ENCODE measurements at regions not wholly inside any gene's neighbourhood (a gene's known extent, or its start where the extent isn't known, plus 50 kb on each side); places are given as distances from the start of the nearest gene placed in this dataset.
A peak's percentile ranks its signal among the peaks of the same experiment; 100 is the strongest.

DNA sequence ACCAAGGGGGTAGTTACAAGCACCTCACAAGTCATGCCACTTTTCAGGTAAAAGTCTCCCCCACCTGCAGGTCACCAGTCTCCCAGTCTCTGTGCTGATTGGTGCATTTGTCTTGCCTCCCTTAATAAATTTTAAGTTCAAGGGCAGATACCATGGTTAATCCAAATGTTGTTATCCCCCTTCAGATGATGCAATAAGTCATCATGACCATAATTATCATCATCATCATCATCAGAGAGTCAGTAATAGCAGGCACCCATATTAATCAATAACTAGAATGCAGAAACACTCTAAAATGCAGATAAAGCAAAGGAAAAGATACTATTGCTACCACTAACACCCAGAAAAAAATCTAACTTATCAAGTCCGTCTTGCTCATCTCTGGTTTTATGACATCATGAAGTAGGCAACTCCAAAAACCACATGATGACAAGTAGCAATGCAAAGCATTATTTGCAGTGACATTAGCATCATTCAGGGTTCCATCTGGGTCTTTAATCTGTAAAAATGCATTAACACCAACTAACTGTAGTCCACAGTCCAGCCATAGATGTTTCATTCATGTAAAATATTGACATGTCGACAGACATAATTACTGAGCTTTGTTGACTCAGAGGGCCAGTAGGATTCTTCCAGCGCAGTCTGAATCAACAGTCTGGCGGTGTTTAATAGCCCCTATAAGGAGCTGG is 492.0 kb upstream of the RUNX1 start:
- Histone ChIP-seq H3K9me3 (ENCODE audit: control insufficient read depth in 1 of 2, low read length in 2 of 2) (no peaks in the 10 kb centered on the region), H3K36me3 (ENCODE audit: control insufficient read depth in 1 of 2, insufficient read depth in 2 of 2, low read length in 2 of 2) (no peaks in the 10 kb centered on the region), H3K4me1 (ENCODE audit: control insufficient read depth in 1 of 2, insufficient read depth in 2 of 2, low read length in 2 of 2) (peaks cover 0 to 5% of the 10 kb centered on the region in 2 donors), H3K9ac (ENCODE audit: low read depth in 1 of 2, low read length in 2 of 2) (no peak overlapping the region), H3K27me3 (ENCODE audit: control insufficient read depth in 1 of 2, insufficient read depth in 2 of 2, low read length in 2 of 2) (no peaks in the 10 kb centered on the region), H3K27ac (ENCODE audit: low read depth, low read length) (no peak overlapping the region), H3K4me3 (ENCODE audit: low read depth in 1 of 2, low read length in 2 of 2) (no peak overlapping the region)

DNA sequence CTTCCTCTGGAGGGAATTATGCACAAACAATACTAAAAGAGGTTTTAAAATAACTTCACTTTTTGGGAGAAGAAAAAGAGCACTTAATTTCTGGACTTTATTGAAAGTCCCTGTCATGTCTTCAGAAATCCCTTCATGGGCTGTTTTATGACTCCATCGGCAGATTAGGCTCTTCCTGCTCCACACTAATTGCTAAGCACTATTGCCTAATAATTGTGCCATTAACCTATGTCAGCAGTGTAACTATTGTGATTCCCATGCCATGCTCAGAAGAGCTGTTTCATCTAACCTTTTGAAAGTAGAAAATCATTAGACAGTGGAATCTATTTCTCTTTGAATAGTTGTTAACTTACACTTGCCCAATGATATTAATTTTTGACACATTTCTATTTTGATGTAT is 489.3 kb upstream of the RUNX1 start:
- no peak overlapping the region for H3K27ac ChIP-seq (ENCODE audit: low read depth, low read length)
- no peak overlapping the region for H3K4me3 ChIP-seq (ENCODE audit: low read depth in 1 of 2, low read length in 2 of 2)
- H3K27me3 ChIP-seq (ENCODE audit: control insufficient read depth in 1 of 2, insufficient read depth in 2 of 2, low read length in 2 of 2): no peaks in the 10 kb centered on the region
- no peaks in the 10 kb centered on the region for H3K36me3 ChIP-seq (ENCODE audit: control insufficient read depth in 1 of 2, insufficient read depth in 2 of 2, low read length in 2 of 2)
- no peak overlapping the region for H3K9ac ChIP-seq (ENCODE audit: low read depth in 1 of 2, low read length in 2 of 2)
- no peaks in the 10 kb centered on the region for H3K9me3 ChIP-seq (ENCODE audit: control insufficient read depth in 1 of 2, low read length in 2 of 2)
- peaks cover 0 to 5% of the 10 kb centered on the region in 2 donors for H3K4me1 ChIP-seq (ENCODE audit: control insufficient read depth in 1 of 2, insufficient read depth in 2 of 2, low read length in 2 of 2)

DNA sequence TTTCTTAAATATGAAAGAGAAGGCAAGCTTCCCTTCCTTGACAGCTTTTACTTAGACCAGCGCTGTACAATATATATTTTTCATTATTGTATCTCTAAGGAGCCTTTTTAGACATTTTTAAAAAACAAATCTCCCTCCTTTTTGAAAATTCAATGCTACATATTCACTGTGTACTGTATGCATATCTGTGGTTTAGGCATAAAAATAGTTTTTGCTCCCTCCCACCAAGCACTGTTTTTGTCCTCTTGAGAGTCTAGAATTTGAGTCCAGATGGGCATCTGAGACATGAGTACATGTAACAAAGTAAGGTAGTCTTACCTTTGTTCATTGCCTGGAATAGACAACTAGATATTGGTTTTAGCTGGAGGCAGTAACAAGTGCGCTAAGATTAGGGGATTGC is 488.5 kb upstream of the RUNX1 start:
- H3K27ac ChIP-seq (ENCODE audit: low read depth, low read length): no peak overlapping the region
- H3K4me3 ChIP-seq (ENCODE audit: low read depth in 1 of 2, low read length in 2 of 2): no peak overlapping the region
- peaks cover 0 to under 1% of the 10 kb centered on the region in 2 donors for H3K4me1 ChIP-seq (ENCODE audit: control insufficient read depth in 1 of 2, insufficient read depth in 2 of 2, low read length in 2 of 2)
- H3K9ac ChIP-seq (ENCODE audit: low read depth in 1 of 2, low read length in 2 of 2): no peak overlapping the region
- no peaks in the 10 kb centered on the region for H3K36me3 ChIP-seq (ENCODE audit: control insufficient read depth in 1 of 2, insufficient read depth in 2 of 2, low read length in 2 of 2)
- H3K27me3 ChIP-seq (ENCODE audit: control insufficient read depth in 1 of 2, insufficient read depth in 2 of 2, low read length in 2 of 2): no peaks in the 10 kb centered on the region
- H3K9me3 ChIP-seq (ENCODE audit: control insufficient read depth in 1 of 2, low read length in 2 of 2): no peaks in the 10 kb centered on the region

DNA sequence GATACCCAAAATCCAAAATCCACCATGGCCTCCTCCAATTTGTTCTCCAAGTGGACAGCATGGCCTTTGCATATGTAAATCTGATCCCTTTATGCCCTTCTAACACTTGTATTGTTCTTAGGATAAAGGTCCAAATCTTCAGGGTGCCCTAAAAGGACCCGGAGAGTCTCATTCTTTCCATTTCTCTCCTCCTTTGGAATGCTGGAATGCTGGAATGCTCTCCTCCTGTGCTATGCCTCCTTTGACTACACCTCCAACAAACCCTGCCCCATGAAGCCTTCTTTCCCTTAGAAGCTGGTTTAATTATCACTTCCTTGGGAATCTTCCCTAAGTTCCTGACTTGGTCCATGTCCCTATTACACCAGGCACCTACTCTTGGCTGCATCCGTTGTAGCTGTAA is 484.8 kb upstream of the RUNX1 start:
- Histone ChIP-seq H3K36me3 (ENCODE audit: control insufficient read depth in 1 of 2, insufficient read depth in 2 of 2, low read length in 2 of 2) (no peaks in the 10 kb centered on the region), H3K9me3 (ENCODE audit: control insufficient read depth in 1 of 2, low read length in 2 of 2) (no peaks in the 10 kb centered on the region), H3K27me3 (ENCODE audit: control insufficient read depth in 1 of 2, insufficient read depth in 2 of 2, low read length in 2 of 2) (no peaks in the 10 kb centered on the region), H3K27ac (ENCODE audit: low read depth, low read length) (no peak overlapping the region), H3K4me1 (ENCODE audit: control insufficient read depth in 1 of 2, insufficient read depth in 2 of 2, low read length in 2 of 2) (peaks cover 13 to 14% of the 10 kb centered on the region in 2 donors), H3K9ac (ENCODE audit: low read depth in 1 of 2, low read length in 2 of 2) (no peak overlapping the region), H3K4me3 (ENCODE audit: low read depth in 1 of 2, low read length in 2 of 2) (no peak overlapping the region)

DNA sequence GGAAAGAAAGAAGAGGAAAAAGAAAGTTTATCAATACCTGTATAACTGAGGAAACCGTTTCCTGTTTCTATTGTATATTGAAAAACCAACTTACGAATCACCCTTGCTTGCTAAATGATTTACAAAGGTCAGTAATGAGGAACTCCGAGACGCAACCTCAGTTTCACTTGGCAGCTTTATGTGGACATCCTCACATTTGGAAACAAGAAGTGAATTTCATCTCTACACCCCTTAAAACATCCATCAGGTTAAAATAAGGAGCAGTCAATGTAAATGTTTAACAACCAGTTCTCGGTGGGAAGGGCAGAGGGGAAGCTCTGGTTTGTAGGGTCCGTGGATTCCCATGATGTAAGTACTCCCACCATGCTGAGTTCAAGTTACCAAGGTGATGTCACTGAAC is 481.7 kb upstream of the RUNX1 start:
- no peaks in the 10 kb centered on the region for H3K27me3 ChIP-seq (ENCODE audit: control insufficient read depth in 1 of 2, insufficient read depth in 2 of 2, low read length in 2 of 2)
- no peaks in the 10 kb centered on the region for H3K36me3 ChIP-seq (ENCODE audit: control insufficient read depth in 1 of 2, insufficient read depth in 2 of 2, low read length in 2 of 2)
- H3K27ac ChIP-seq (ENCODE audit: low read depth, low read length): no peak overlapping the region
- no peak overlapping the region for H3K9ac ChIP-seq (ENCODE audit: low read depth in 1 of 2, low read length in 2 of 2)
- H3K4me3 ChIP-seq (ENCODE audit: low read depth in 1 of 2, low read length in 2 of 2): no peak overlapping the region
- peaks cover 16 to 21% of the 10 kb centered on the region in 2 donors for H3K4me1 ChIP-seq (ENCODE audit: control insufficient read depth in 1 of 2, insufficient read depth in 2 of 2, low read length in 2 of 2)
- no peaks in the 10 kb centered on the region for H3K9me3 ChIP-seq (ENCODE audit: control insufficient read depth in 1 of 2, low read length in 2 of 2)

DNA sequence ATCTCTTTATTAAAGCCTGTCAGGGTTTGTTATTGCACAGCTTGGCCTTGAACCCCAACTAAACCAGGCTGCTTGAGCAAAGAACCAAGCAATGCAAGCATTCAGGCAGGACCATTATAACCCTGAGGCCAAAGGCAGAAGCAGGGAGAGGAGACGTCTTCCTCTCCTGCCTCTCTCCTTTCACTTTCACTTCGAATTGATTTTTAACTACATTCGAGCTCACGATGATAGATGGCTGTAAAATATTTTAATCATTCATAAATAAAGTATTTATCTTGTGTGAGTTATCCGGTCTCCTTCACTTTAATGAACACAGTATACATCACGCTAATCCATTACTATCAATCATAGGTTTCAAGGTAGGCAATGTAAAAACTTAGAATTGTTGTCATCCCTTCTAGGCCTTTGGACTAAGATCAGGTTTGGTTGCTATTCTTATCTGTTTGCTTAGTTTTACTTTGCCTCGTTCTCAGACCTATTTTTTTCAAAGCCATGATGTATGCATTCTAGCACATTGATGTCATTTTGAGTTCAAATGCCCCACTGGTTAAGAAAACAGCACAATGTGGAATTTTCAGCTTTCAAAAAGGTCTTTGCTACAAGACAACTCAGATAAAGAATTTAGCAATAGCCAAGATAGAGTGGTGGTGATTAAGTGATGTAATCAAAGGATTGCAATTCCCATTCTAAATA is 480.2 kb upstream of the RUNX1 start:
- no peaks in the 10 kb centered on the region for H3K27me3 ChIP-seq (ENCODE audit: control insufficient read depth in 1 of 2, insufficient read depth in 2 of 2, low read length in 2 of 2)
- H3K4me3 ChIP-seq (ENCODE audit: low read depth in 1 of 2, low read length in 2 of 2): peak overlapping the region; percentile 66 to 69
- no peaks in the 10 kb centered on the region for H3K36me3 ChIP-seq (ENCODE audit: control insufficient read depth in 1 of 2, insufficient read depth in 2 of 2, low read length in 2 of 2)
- no peaks in the 10 kb centered on the region for H3K9me3 ChIP-seq (ENCODE audit: control insufficient read depth in 1 of 2, low read length in 2 of 2)
- H3K4me1 ChIP-seq (ENCODE audit: control insufficient read depth in 1 of 2, insufficient read depth in 2 of 2, low read length in 2 of 2): peaks cover 16 to 21% of the 10 kb centered on the region in 2 donors
- H3K27ac ChIP-seq (ENCODE audit: low read depth, low read length): peak overlapping the region; percentile 26
- H3K9ac ChIP-seq (ENCODE audit: low read depth in 1 of 2, low read length in 2 of 2): peak overlapping the region; percentile 52 to 61

DNA sequence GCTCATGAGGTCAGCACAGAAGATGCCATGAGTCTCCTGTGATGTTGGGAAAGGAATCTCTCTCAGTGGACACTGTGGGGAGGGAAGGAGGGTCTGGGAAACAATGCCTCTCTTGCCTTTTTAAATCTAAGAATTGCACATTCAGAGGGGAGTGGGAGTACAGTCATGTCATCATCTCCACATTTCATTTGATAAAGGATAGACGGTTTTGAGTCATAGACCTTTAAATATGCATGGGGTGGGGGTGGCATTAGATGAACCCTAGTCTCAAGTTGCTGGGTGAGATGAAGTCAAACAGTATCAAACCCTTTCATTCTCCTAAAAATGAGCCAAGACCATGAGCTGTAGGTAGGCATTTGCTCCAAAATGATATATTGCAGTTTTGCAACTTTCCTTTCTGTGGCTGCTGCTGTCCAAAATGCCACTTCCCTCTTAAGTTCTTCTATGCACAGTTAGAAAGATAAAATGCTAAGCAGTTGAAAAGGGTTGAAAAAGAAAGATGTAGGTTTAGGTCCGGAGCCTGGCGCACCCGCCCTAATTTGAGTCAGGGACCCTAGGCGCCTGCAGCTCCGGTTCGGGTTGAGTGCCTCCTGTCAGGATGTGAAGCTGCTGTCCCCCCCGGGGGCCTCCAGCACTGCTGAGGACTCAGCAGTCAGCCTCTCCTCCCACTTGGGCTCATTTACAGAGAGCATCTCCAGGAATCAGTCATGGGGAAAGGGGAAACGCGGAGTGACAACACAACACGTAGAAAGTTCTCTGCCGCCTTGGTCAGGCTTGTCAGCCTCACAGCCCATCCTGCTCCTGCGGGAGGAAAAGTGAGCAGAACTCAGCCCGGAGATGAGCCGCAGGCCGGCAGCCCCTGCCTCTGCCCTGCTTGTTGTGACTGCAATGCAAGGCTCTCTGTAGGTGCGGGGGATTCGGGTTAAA is 479.3 kb upstream of the RUNX1 start:
- Histone ChIP-seq H3K27ac (ENCODE audit: low read depth, low read length) (peak overlapping the region; percentile 17), H3K9ac (ENCODE audit: low read depth in 1 of 2, low read length in 2 of 2) (peak overlapping the region; percentile 52 to 61)

DNA sequence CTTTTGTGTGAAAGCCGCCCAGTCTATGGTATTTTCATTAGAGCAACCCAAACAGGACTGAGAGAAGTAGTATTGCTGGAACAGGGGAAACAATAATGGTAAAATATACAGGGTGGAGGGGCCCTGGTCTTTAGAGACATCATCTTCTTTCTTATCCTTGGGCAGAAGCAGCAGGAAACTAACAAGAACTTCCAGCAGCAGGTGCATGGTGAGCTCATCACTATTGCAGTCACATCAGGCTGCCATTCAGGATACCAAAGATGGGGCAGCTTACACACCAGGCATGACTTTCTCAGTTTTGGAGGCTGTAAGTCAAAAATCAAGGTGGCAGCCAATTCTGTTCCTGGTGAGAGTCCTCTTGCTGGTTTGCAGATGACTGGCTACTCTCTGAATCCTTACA is 478.3 kb upstream of the RUNX1 start:
- Histone ChIP-seq H3K27ac (ENCODE audit: low read depth, low read length) (no peak overlapping the region), H3K4me1 (ENCODE audit: control insufficient read depth in 1 of 2, insufficient read depth in 2 of 2, low read length in 2 of 2) (peaks cover 16 to 21% of the 10 kb centered on the region in 2 donors)

More for the DNA sequence above, 479.3 kb upstream of the RUNX1 start:
- peaks cover 16 to 21% of the 10 kb centered on the region in 2 donors for H3K4me1 ChIP-seq (ENCODE audit: control insufficient read depth in 1 of 2, insufficient read depth in 2 of 2, low read length in 2 of 2)
- H3K4me3 ChIP-seq (ENCODE audit: low read depth in 1 of 2, low read length in 2 of 2): peak overlapping the region; percentile 66 to 69
- no peaks in the 10 kb centered on the region for H3K9me3 ChIP-seq (ENCODE audit: control insufficient read depth in 1 of 2, low read length in 2 of 2)
- H3K27me3 ChIP-seq (ENCODE audit: control insufficient read depth in 1 of 2, insufficient read depth in 2 of 2, low read length in 2 of 2): no peaks in the 10 kb centered on the region
- no peaks in the 10 kb centered on the region for H3K36me3 ChIP-seq (ENCODE audit: control insufficient read depth in 1 of 2, insufficient read depth in 2 of 2, low read length in 2 of 2)

DNA sequence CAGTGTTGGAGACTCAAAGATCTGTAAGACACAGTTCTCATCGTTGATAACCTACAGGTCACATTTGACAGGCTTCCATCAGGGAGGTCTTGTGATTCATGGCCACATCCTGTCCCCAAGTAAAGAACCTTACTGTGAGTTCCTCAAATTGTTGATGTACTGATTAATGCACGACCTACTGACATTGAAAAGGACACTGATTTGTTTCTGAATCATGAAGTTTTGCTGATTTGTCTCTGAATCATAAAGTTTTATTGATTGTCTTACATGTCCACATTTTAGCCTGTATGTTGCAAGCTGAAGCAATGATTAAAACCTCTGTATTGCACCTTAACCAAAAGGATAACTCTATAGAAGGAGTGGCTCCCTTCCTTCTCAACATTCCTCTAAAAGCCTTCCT is 476.3 kb upstream of the RUNX1 start:
- peaks cover 16 to 20% of the 10 kb centered on the region in 2 donors for H3K4me1 ChIP-seq (ENCODE audit: control insufficient read depth in 1 of 2, insufficient read depth in 2 of 2, low read length in 2 of 2)
- no peaks in the 10 kb centered on the region for H3K27me3 ChIP-seq (ENCODE audit: control insufficient read depth in 1 of 2, insufficient read depth in 2 of 2, low read length in 2 of 2)
- no peaks in the 10 kb centered on the region for H3K36me3 ChIP-seq (ENCODE audit: control insufficient read depth in 1 of 2, insufficient read depth in 2 of 2, low read length in 2 of 2)
- no peaks in the 10 kb centered on the region for H3K9me3 ChIP-seq (ENCODE audit: control insufficient read depth in 1 of 2, low read length in 2 of 2)
- H3K4me3 ChIP-seq (ENCODE audit: low read depth in 1 of 2, low read length in 2 of 2): no peak overlapping the region
- H3K27ac ChIP-seq (ENCODE audit: low read depth, low read length): no peak overlapping the region
- no peak overlapping the region for H3K9ac ChIP-seq (ENCODE audit: low read depth in 1 of 2, low read length in 2 of 2)

More for the DNA sequence above, 478.3 kb upstream of the RUNX1 start:
- H3K4me3 ChIP-seq (ENCODE audit: low read depth in 1 of 2, low read length in 2 of 2): no peak overlapping the region
- no peaks in the 10 kb centered on the region for H3K9me3 ChIP-seq (ENCODE audit: control insufficient read depth in 1 of 2, low read length in 2 of 2)
- H3K36me3 ChIP-seq (ENCODE audit: control insufficient read depth in 1 of 2, insufficient read depth in 2 of 2, low read length in 2 of 2): no peaks in the 10 kb centered on the region
- H3K9ac ChIP-seq (ENCODE audit: low read depth in 1 of 2, low read length in 2 of 2): no peak overlapping the region
- H3K27me3 ChIP-seq (ENCODE audit: control insufficient read depth in 1 of 2, insufficient read depth in 2 of 2, low read length in 2 of 2): no peaks in the 10 kb centered on the region
